Small intestine (tissue), 7 donors: ENCODE measurements at regions not wholly inside any gene's neighbourhood (a gene's known extent, or its start where the extent isn't known, plus 50 kb on each side); places are given as distances from the start of the nearest gene placed in this dataset.
"Not testable (repeated sequence)": the region's sequence is repeated elsewhere in the genome, so short reads cannot be mapped to it uniquely, and the experiment has no call there.

Source experiments
- DNase-seq, 2 donors: peaks; one replicate each; pipeline versions ENCODE4 v3.0.0 to v3.0.0-alpha.2; 2013
- FAIRE-seq: peaks from 2 replicates; lab custom pipeline; 2012; peaks lifted over from hg19 to GRCh38; lab: Jason Lieb, UNC
- H3K27ac ChIP-seq, 3 donors: one replicate each; pipeline ENCODE4 v1.5.1; 2013; ENCODE audit warnings: low read length in 2 of 3, mild to moderate bottlenecking in 2 of 3, control low read depth in 1 of 3, inconsistent platforms in 1 of 3, low read depth in 1 of 3, moderate library complexity in 1 of 3
- H3K27me3 ChIP-seq, 3 donors: one replicate each; pipeline ENCODE4 v1.6.1; 2013; ENCODE audit warnings: low read length in 3 of 3, inconsistent platforms in 1 of 3; ENCODE audit not compliant: control insufficient read depth in 3 of 3, insufficient read depth in 3 of 3
- H3K36me3 ChIP-seq, 3 donors: one replicate each; pipeline ENCODE4 v1.6.1; 2013; ENCODE audit warnings: low read length in 3 of 3, inconsistent platforms in 1 of 3, low read depth in 1 of 3, mild to moderate bottlenecking in 1 of 3, moderate library complexity in 1 of 3; ENCODE audit not compliant: control insufficient read depth in 3 of 3, insufficient read depth in 2 of 3
- H3K4me1 ChIP-seq, 3 donors: one replicate each; pipeline ENCODE4 v1.6.1; 2013; ENCODE audit warnings: low read length in 2 of 3, inconsistent platforms in 1 of 3, low read depth in 1 of 3, mild to moderate bottlenecking in 1 of 3, moderate library complexity in 1 of 3; ENCODE audit not compliant: control insufficient read depth in 3 of 3, insufficient read depth in 2 of 3
- H3K4me3 ChIP-seq, 3 donors: one replicate each; pipeline ENCODE4 v1.5.1; 2013; ENCODE audit warnings: low read length in 3 of 3, control low read depth in 1 of 3, inconsistent platforms in 1 of 3, low read depth in 1 of 3, mild to moderate bottlenecking in 1 of 3, moderate library complexity in 1 of 3
- H3K9me3 ChIP-seq, 2 donors: one replicate each; pipeline ENCODE4 v1.6.1; 2013; ENCODE audit warnings: low read depth in 1 of 2, low read length in 1 of 2; ENCODE audit not compliant: control insufficient read depth in 2 of 2, insufficient read depth in 1 of 2
- WGBS, 3 donors: extraction: QIAGEN DNeasy Blood & Tissue Kit; methylation state at CpG; one replicate each; pipeline ENCODE4 v1.1.7; 2013; 5-methylcytosine and 5-hydroxymethylcytosine counted together
- donor health status: healthy with polysubstance abuse.
- donor health status: control.
- donor health status: control.
- donor health status: Bipolar disorder and iron deficiency.
- donor health status: healthy.

- Histone ChIP-seq H3K4me1 (no peaks in the 10 kb centered on the region), H3K27me3 (no peaks in the 10 kb centered on the region), H3K4me3 (no peak overlapping the region), H3K36me3 (no peaks in the 10 kb centered on the region), H3K27ac (no peak overlapping the region), H3K9me3 (no peaks in the 10 kb centered on the region)
- no peak for FAIRE-seq
- WGBS, 3 donors = 68 to 78% (median 69%) methylated on average over 6 of the region's 6 CpGs
- DNase-seq = no peak
Observed at GRCh38 chr4:187396106-187396505, 599.5 kb upstream of the ZFP42 start.

- WGBS, 3 donors = 89 to 90% (median 89%) methylated on average over 10 of the region's 10 CpGs
- H3K27me3 ChIP-seq, H3K36me3 ChIP-seq, H3K4me3 ChIP-seq, H3K27ac ChIP-seq, DNase-seq, H3K4me1 ChIP-seq, H3K9me3 ChIP-seq, FAIRE-seq: not testable (repeated sequence)
Observed at GRCh38 chr4:187408447-187408846, 587.1 kb upstream of the ZFP42 start.

GRCh38 chr4:187413564-187414358, 581.8 kb upstream of the ZFP42 start:
- FAIRE-seq (no peak), DNase-seq (no peak)
- Histone ChIP-seq H3K4me3 (no peak overlapping the region), H3K4me1 (no peaks in the 10 kb centered on the region), H3K9me3 (no peaks in the 10 kb centered on the region), H3K36me3 (no peaks in the 10 kb centered on the region), H3K27me3 (no peaks in the 10 kb centered on the region), H3K27ac (no peak overlapping the region)
- 68 to 83% (median 77%) methylated on average over 4 of the region's 4 CpGs for WGBS, 3 donors

GRCh38 chr4:187414716-187415115, 580.9 kb upstream of the ZFP42 start:
- WGBS, 3 donors = 75 to 87% (median 80%) methylated on average over 2 of the region's 2 CpGs
- Histone ChIP-seq H3K9me3 (peaks cover 0 to under 1% of the 10 kb centered on the region in 2 donors), H3K36me3 (no peaks in the 10 kb centered on the region), H3K27ac (no peak overlapping the region), H3K4me1 (no peaks in the 10 kb centered on the region), H3K27me3 (no peaks in the 10 kb centered on the region), H3K4me3 (no peak overlapping the region)
- DNase-seq = no peak
- FAIRE-seq = no peak

- DNase-seq = no peak
- Histone ChIP-seq H3K9me3 (peaks cover 0 to 2% of the 10 kb centered on the region in 2 donors), H3K36me3 (no peaks in the 10 kb centered on the region), H3K4me1 (no peaks in the 10 kb centered on the region), H3K4me3 (no peak overlapping the region), H3K27me3 (no peaks in the 10 kb centered on the region), H3K27ac (no peak overlapping the region)
- no peak for FAIRE-seq
- 60 to 81% (median 67%) methylated on average over 3 of the region's 3 CpGs for whole genome bisulfite sequencing, 3 donors
Observed at GRCh38 chr4:187415231-187415630, 580.3 kb upstream of the ZFP42 start.

- no peaks in the 10 kb centered on the region for H3K27me3 ChIP-seq
- H3K27ac ChIP-seq = no peak overlapping the region
- WGBS, 3 donors = 75 to 78% (median 77%) methylated on average over 3 of the region's 3 CpGs
- no peaks in the 10 kb centered on the region for H3K36me3 ChIP-seq
- H3K4me3 ChIP-seq = no peak overlapping the region
- DNase-seq = no peak
- peaks cover 0 to 2% of the 10 kb centered on the region in 2 donors for H3K9me3 ChIP-seq
- no peak for FAIRE-seq
- no peaks in the 10 kb centered on the region for H3K4me1 ChIP-seq
Observed at GRCh38 chr4:187416216-187416615, 579.4 kb upstream of the ZFP42 start.

- 83 to 88% (median 87%) methylated on average over 3 of the region's 3 CpGs for WGBS, 3 donors
- no peak for FAIRE-seq
- H3K4me3 ChIP-seq = no peak overlapping the region
Observed at GRCh38 chr4:187417721-187418120, 577.9 kb upstream of the ZFP42 start.

GRCh38 chr4:187422655-187423054, 572.9 kb upstream of the ZFP42 start:
- DNase-seq = no peak
- H3K36me3 ChIP-seq = no peaks in the 10 kb centered on the region
- H3K4me1 ChIP-seq = no peaks in the 10 kb centered on the region
- peaks cover 0 to 2% of the 10 kb centered on the region in 2 donors for H3K9me3 ChIP-seq
- FAIRE-seq = no peak
- H3K4me3 ChIP-seq = no peak overlapping the region
- WGBS, 3 donors = 70 to 88% (median 81%) methylated on average over 3 of the region's 3 CpGs
- H3K27me3 ChIP-seq = no peaks in the 10 kb centered on the region
- H3K27ac ChIP-seq = no peak overlapping the region

More at GRCh38 chr4:187417721-187418120, 577.9 kb upstream of the ZFP42 start:
- Histone ChIP-seq H3K9me3 (peaks cover 0 to 2% of the 10 kb centered on the region in 2 donors), H3K27me3 (no peaks in the 10 kb centered on the region), H3K36me3 (no peaks in the 10 kb centered on the region), H3K27ac (no peak overlapping the region), H3K4me1 (no peaks in the 10 kb centered on the region)
- DNase-seq = no peak
